ENCODE measurements at regions not wholly inside any gene's neighbourhood (a gene's known extent, or its start where the extent isn't known, plus 50 kb on each side); places are given as distances from the start of the nearest gene placed in this dataset.

- TF ChIP-seq POLR2A (IDR thresholded peaks at IDR 0.05; ENCODE audit: low read depth, low read length) (no peak), POU2F2 (IDR thresholded peaks at IDR 0.05; ENCODE audit: low read depth, low read length) (no peak)
Observed at GRCh38 chr7:131827421-131827820, 271.0 kb upstream of the PODXL start.
